Ishikawa (cell line): ENCODE measurements at regions not wholly inside any gene's neighbourhood (a gene's known extent, or its start where the extent isn't known, plus 50 kb on each side); places are given as distances from the start of the nearest gene placed in this dataset.

Experiments
- CEBPB ChIP-seq: IDR thresholded peaks from 2 replicates; pipeline ENCODE4 v1.6.1; 2012
- CREB1 ChIP-seq: IDR thresholded peaks from 2 replicates; pipeline ENCODE4 v1.6.1; 2012; ENCODE audit warnings: low read depth
- EGR1 ChIP-seq: IDR thresholded peaks from 2 replicates; pipeline ENCODE4 v1.6.1; 2012
- EP300 ChIP-seq: IDR thresholded peaks from 2 replicates; pipeline ENCODE4 v1.6.1; 2012; ENCODE audit warnings: borderline replicate concordance
- FOXM1 ChIP-seq: IDR thresholded peaks from 2 replicates; pipeline ENCODE4 v1.6.1; 2012; ENCODE audit warnings: low read depth, borderline replicate concordance
- MAX ChIP-seq: IDR thresholded peaks from 2 replicates; pipeline ENCODE4 v1.6.1; 2012
- NFIC ChIP-seq: IDR thresholded peaks from 2 replicates; pipeline ENCODE4 v1.6.1; 2012
- RAD21 ChIP-seq: IDR thresholded peaks from 2 replicates; pipeline ENCODE4 v1.6.1; 2012; ENCODE audit warnings: low read depth
- REST ChIP-seq: IDR thresholded peaks from 2 replicates; pipeline ENCODE4 v1.6.1; 2012; ENCODE audit warnings: low read depth, mild to moderate bottlenecking
- TAF1 ChIP-seq: IDR thresholded peaks from 2 replicates; pipeline ENCODE4 v1.6.1; 2012; ENCODE audit warnings: low read depth, mild to moderate bottlenecking
- USF1 ChIP-seq: IDR thresholded peaks from 2 replicates; pipeline ENCODE4 v1.6.1; 2012
- YY1 ChIP-seq: IDR thresholded peaks from 2 replicates; pipeline ENCODE4 v1.6.1; 2012; ENCODE audit warnings: low read depth
- ZBTB7A ChIP-seq: IDR thresholded peaks from 2 replicates; pipeline ENCODE4 v1.6.1; 2012; ENCODE audit warnings: low read depth

GRCh38 chr15:100794008-100794407 lies 85.6 kb upstream of the ALDH1A3 start:
- TF ChIP-seq TAF1 (no peak), CEBPB (no peak), EP300 (no peak), ZBTB7A (no peak), REST (no peak), YY1 (no peak), RAD21 (no peak), MAX (no peak), USF1 (no peak), FOXM1 (no peak), EGR1 (no peak), CREB1 (no peak), NFIC (no peak)
